ENCODE measurements at regions not wholly inside any gene's neighbourhood (a gene's known extent, or its start where the extent isn't known, plus 50 kb on each side); places are given as distances from the start of the nearest gene placed in this dataset.

GRCh38 chr20:47941869-47942268 lies 156.6 kb upstream of the SULF2 start:
- Histone ChIP-seq H4K20me1 (ENCODE audit: insufficient read depth) (no peaks in the 10 kb centered on the region), H3F3A (ENCODE audit: insufficient read depth, low read depth) (no peaks in the 10 kb centered on the region), H2AFZ (no peak overlapping the region), H3K4me2 (no peak overlapping the region), H3K27ac (no peak overlapping the region), H3K36me3 (ENCODE audit: low read depth) (no peaks in the 10 kb centered on the region), H3K79me2 (ENCODE audit: low read depth) (no peaks in the 10 kb centered on the region), H3K9me3 (ENCODE audit: insufficient read depth, low read depth) (no peaks in the 10 kb centered on the region), H3K9me2 (ENCODE audit: insufficient read depth) (no peaks in the 10 kb centered on the region), H3K4me3 (no peak overlapping the region), H3K27me3 (ENCODE audit: insufficient read depth, low read depth) (no peaks in the 10 kb centered on the region), H3K4me1 (replicated peaks; ENCODE audit: insufficient read depth) (no peaks in the 10 kb centered on the region)
- no peak for DNase-seq
- intact Hi-C loops (cut with micrococcal nuclease; ENCODE audit: unreplicated experiment), result no loop called here
- no peak for TF ChIP-seq CTCF (conservative IDR thresholded peaks at IDR 0.05)
- TF ChIP-seq EZH2 (IDR thresholded peaks at IDR 0.05; ENCODE audit: low read depth), result no peak
- ChIA-PET POLR2A (ENCODE audit: unreplicated experiment) (interaction anchor here (0.7 kb wide), 1 partner anchor 132 kb away, joined by 3 read pairs; no protein-coding TSS in a partner anchor), CTCF (no interaction called here)
- no TSS peak for BruUV-seq (replicated peaks)

- Histone ChIP-seq H3K27me3 (ENCODE audit: insufficient read depth, low read depth) (no peaks in the 10 kb centered on the region), H3K4me1 (replicated peaks; ENCODE audit: insufficient read depth) (0 out of 2 replicates have a peak, but pooled peaks cover under 1% of the 10 kb centered on the region), H3F3A (ENCODE audit: insufficient read depth, low read depth) (peaks cover 3% of the 10 kb centered on the region; the same call in 1 of the 2 replicates), H3K27ac (no peak overlapping the region), H3K9me3 (ENCODE audit: insufficient read depth, low read depth) (no peaks in the 10 kb centered on the region), H3K9me2 (ENCODE audit: insufficient read depth) (no peaks in the 10 kb centered on the region), H3K4me3 (no peak overlapping the region), H2AFZ (no peak overlapping the region), H3K4me2 (no peak overlapping the region), H4K20me1 (ENCODE audit: insufficient read depth) (no peaks in the 10 kb centered on the region), H3K79me2 (ENCODE audit: low read depth) (no peaks in the 10 kb centered on the region), H3K36me3 (ENCODE audit: low read depth) (no peaks in the 10 kb centered on the region)
- no TSS peak for BruUV-seq (replicated peaks)
- DNase-seq, result no peak
- POLR2A ChIA-PET (ENCODE audit: unreplicated experiment), result no interaction called here
- intact Hi-C loops (cut with micrococcal nuclease; ENCODE audit: unreplicated experiment), result no loop called here
- TF ChIP-seq EZH2 (IDR thresholded peaks at IDR 0.05; ENCODE audit: low read depth), result no peak
- CTCF ChIA-PET, result no interaction called here
Observed at GRCh38 chr20:47940101-47940813, 155.0 kb upstream of the SULF2 start.

- no peak overlapping the region for H2AFZ ChIP-seq
- CTCF ChIA-PET, result no interaction called here
- no peak for TF ChIP-seq EZH2 (IDR thresholded peaks at IDR 0.05; ENCODE audit: low read depth)
- TF ChIP-seq CTCF (conservative IDR thresholded peaks at IDR 0.05), result no peak
- H3K79me2 ChIP-seq (ENCODE audit: low read depth), result no peaks in the 10 kb centered on the region
- POLR2A ChIA-PET (ENCODE audit: unreplicated experiment), result interaction anchor here (0.6 kb wide), 1 partner anchor 37 kb away, joined by 4 read pairs; no protein-coding TSS in a partner anchor
- H3K27ac ChIP-seq, result no peak overlapping the region
- no peaks in the 10 kb centered on the region for H3K9me3 ChIP-seq (ENCODE audit: insufficient read depth, low read depth)
- H3K36me3 ChIP-seq (ENCODE audit: low read depth), result no peaks in the 10 kb centered on the region
- H3K9me2 ChIP-seq (ENCODE audit: insufficient read depth), result no peaks in the 10 kb centered on the region
- no peak overlapping the region for H3K4me2 ChIP-seq
- intact Hi-C loops (cut with micrococcal nuclease; ENCODE audit: unreplicated experiment), result no loop called here
- H3K4me1 ChIP-seq (replicated peaks; ENCODE audit: insufficient read depth), result peaks cover 13% of the 10 kb centered on the region
- peaks cover 14% of the 10 kb centered on the region; the same call in 1 of the 2 replicates for H3F3A ChIP-seq (ENCODE audit: insufficient read depth, low read depth)
- no peak overlapping the region for H3K4me3 ChIP-seq
- BruUV-seq (replicated peaks), result no TSS peak
- no peaks in the 10 kb centered on the region for H4K20me1 ChIP-seq (ENCODE audit: insufficient read depth)
- no peak for DNase-seq
- no peaks in the 10 kb centered on the region for H3K27me3 ChIP-seq (ENCODE audit: insufficient read depth, low read depth)
Observed at GRCh38 chr20:47936612-47937011, 151.3 kb upstream of the SULF2 start.
